GM10266 (cell line): ENCODE measurements at regions not wholly inside any gene's neighbourhood (a gene's known extent, or its start where the extent isn't known, plus 50 kb on each side); places are given as distances from the start of the nearest gene placed in this dataset.

Experiments used
- DNase-seq: peaks from one replicate; pipeline ENCODE4 v3.0.0; 2012; ENCODE audit errors: extremely low spot score
- CTCF ChIP-seq: IDR thresholded peaks from 2 replicates; pipeline ENCODE4 v1.5.1; 2012; ENCODE audit warnings: mild to moderate bottlenecking, low read depth; ENCODE audit not compliant: control insufficient read depth, insufficient read depth; ENCODE audit errors: missing control alignments

GRCh38 chr6:133820208-133820607, 68.7 kb upstream of the TCF21 start:
- TF ChIP-seq CTCF: no peak
- DNase-seq: no peak

GRCh38 chr6:133827766-133828165, 61.1 kb upstream of the TCF21 start:
- no peak for DNase-seq
- no peak for TF ChIP-seq CTCF

- TF ChIP-seq CTCF: no peak
These were observed 55.0 kb upstream of the TCF21 start for GRCh38 chr6:133833949-133834359.

GRCh38 chr6:133834472-133835170, 54.3 kb upstream of the TCF21 start:
- TF ChIP-seq CTCF: no peak
- no peak for DNase-seq

More at GRCh38 chr6:133833949-133834359, 55.0 kb upstream of the TCF21 start:
- no peak for DNase-seq

GRCh38 chr6:133835901-133836300, 53.0 kb upstream of the TCF21 start:
- TF ChIP-seq CTCF: no peak
- no peak for DNase-seq

- TF ChIP-seq CTCF: peak; percentile 82
- DNase-seq: peak; percentile 46
These were observed 51.0 kb upstream of the TCF21 start for GRCh38 chr6:133837801-133838349.
